Hematopoietic multipotent progenitor cell treated with erythropoietin and hydrocortisone succinate and interleukin-3 and kit ligand, for 4 days (in vitro differentiated cells): ENCODE measurements at regions not wholly inside any gene's neighbourhood (a gene's known extent, or its start where the extent isn't known, plus 50 kb on each side); places are given as distances from the start of the nearest gene placed in this dataset.

Experiments used
- DNase-seq: peaks from one replicate; pipeline ENCODE4 v3.0.0-alpha.2; 2015

GRCh38 chr2:83595926-83596325, 863.2 kb downstream of the SUCLG1 start:
- DNase-seq = no peak

- DNase-seq = no peak
Observed at GRCh38 chr2:83595121-83595690, 863.9 kb downstream of the SUCLG1 start.

GRCh38 chr2:83594241-83595120, 864.6 kb downstream of the SUCLG1 start:
- no peak for DNase-seq

- no peak for DNase-seq
Observed at GRCh38 chr2:83587309-83587708, 871.8 kb downstream of the SUCLG1 start.

- no peak for DNase-seq
Observed at GRCh38 chr2:83585250-83585649, 873.8 kb downstream of the SUCLG1 start.

GRCh38 chr2:83584672-83585071, 874.4 kb downstream of the SUCLG1 start:
- DNase-seq = no peak

- DNase-seq = no peak
Observed at GRCh38 chr2:83582589-83582988, 876.5 kb downstream of the SUCLG1 start.

GRCh38 chr2:83579507-83579906, 879.6 kb downstream of the SUCLG1 start:
- no peak for DNase-seq

- no peak for DNase-seq
Observed at GRCh38 chr2:83578405-83578804, 880.7 kb downstream of the SUCLG1 start.

- DNase-seq = no peak
Observed at GRCh38 chr2:83574614-83575013, 884.5 kb downstream of the SUCLG1 start.

GRCh38 chr2:83573060-83573459, 886.0 kb downstream of the SUCLG1 start:
- no peak for DNase-seq

GRCh38 chr2:83572400-83572799, 886.7 kb downstream of the SUCLG1 start:
- DNase-seq = no peak

GRCh38 chr2:83567551-83567950, 891.5 kb downstream of the SUCLG1 start:
- DNase-seq = no peak

- no peak for DNase-seq
Observed at GRCh38 chr2:83565626-83566025, 893.5 kb downstream of the SUCLG1 start.

- DNase-seq = no peak
Observed at GRCh38 chr2:83565181-83565580, 893.9 kb downstream of the SUCLG1 start.

GRCh38 chr2:83561592-83561991, 897.5 kb downstream of the SUCLG1 start:
- DNase-seq = no peak

GRCh38 chr2:83536556-83536955, 922.5 kb downstream of the SUCLG1 start:
- DNase-seq = no peak

- no peak for DNase-seq
Observed at GRCh38 chr2:83534416-83534815, 924.7 kb downstream of the SUCLG1 start.

GRCh38 chr2:83531206-83531826, 927.8 kb downstream of the SUCLG1 start:
- DNase-seq = no peak

- no peak for DNase-seq
Observed at GRCh38 chr2:83528767-83529166, 930.3 kb downstream of the SUCLG1 start.

GRCh38 chr2:83522891-83523493, 936.1 kb downstream of the SUCLG1 start:
- no peak for DNase-seq

GRCh38 chr2:83517727-83518368, 941.2 kb downstream of the SUCLG1 start:
- no peak for DNase-seq

GRCh38 chr2:83516503-83516902, 942.6 kb downstream of the SUCLG1 start:
- DNase-seq = no peak
